22Rv1 (cell line): ENCODE measurements at regions not wholly inside any gene's neighbourhood (a gene's known extent, or its start where the extent isn't known, plus 50 kb on each side); places are given as distances from the start of the nearest gene placed in this dataset.

Experiments
- CTCF ChIP-seq: fragments of 450-650 bp; IDR thresholded peaks from 2 replicates; pipeline ENCODE4 v1.5.1; 2017; ENCODE audit warnings: mild to moderate bottlenecking
- ZFX ChIP-seq: fragments of 450-650 bp; IDR thresholded peaks from 2 replicates; pipeline ENCODE4 v1.6.1; 2017; ENCODE audit warnings: antibody characterized with exemption, borderline replicate concordance

GRCh38 chr17:54694287-54694887, 206.3 kb upstream of the TOM1L1 start:
- TF ChIP-seq CTCF (no peak), ZFX (no peak)
